GM13977 (cell line): ENCODE measurements at regions not wholly inside any gene's neighbourhood (a gene's known extent, or its start where the extent isn't known, plus 50 kb on each side); places are given as distances from the start of the nearest gene placed in this dataset.

Experiments used
- DNase-seq: peaks from one replicate; pipeline ENCODE4 v3.0.0; 2012; ENCODE audit warnings: low spot score
- in situ Hi-C: fragments of 300-500 bp; cut with MboI; formaldehyde crosslinking; loops from one replicate; pipeline ENCODE4 v1.12.0; 2022; ENCODE audit warnings: low sequenced_read_pairs, low pct_unique_long_range_greater_than_20kb, mixed read lengths, inconsistent platforms; ENCODE audit not compliant: unreplicated experiment
- TF ChIP-seq, protein P1 (sequence below): IDR thresholded peaks from 2 replicates; pipeline ENCODE4 v1.5.1; 2012; ENCODE audit warnings: mild to moderate bottlenecking, control low read depth; ENCODE audit not compliant: insufficient read depth; ENCODE audit errors: extremely low read depth, missing control alignments

DNA sequence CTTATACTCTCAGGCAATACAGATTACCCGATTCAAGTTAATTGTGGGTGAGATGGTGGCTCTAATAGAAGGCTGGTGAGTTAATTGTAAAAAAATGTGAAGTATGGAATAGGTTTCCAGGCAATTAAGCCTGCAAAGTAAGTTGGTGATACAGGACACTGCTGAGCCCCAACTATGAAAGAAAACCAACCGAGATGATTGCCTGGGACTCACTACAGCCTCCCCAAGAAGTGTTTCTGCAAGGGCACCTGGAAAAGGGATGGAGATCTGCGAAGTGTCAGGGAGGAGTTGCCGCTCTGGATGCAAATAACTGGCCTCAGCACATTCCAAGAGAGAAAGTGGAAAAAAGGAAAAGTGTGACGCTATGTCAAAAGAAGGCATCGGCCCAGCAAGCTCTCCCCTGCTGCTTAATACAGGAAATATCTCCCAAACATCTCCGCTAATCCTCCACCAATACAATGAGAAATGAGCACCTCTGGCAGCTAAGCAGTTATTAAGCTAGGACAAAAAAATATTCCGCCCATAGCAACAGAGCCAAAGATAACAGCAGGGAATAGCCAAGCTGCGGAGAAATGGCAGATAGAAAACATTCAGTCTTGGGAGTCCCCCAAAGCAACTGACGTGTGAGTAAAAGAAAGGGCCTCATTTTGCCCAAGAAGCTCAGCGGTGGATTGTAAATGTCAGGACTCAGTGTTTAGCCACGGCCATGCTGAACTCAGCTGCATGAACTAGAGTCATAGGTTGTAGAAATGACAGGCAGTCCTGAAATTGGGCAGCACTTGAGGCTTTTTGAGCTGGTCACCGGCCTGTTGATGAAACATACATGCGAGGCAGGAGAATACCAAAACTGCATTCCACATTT is 133.7 kb downstream of the SNX19 start:
- TF ChIP-seq, protein P1, sequence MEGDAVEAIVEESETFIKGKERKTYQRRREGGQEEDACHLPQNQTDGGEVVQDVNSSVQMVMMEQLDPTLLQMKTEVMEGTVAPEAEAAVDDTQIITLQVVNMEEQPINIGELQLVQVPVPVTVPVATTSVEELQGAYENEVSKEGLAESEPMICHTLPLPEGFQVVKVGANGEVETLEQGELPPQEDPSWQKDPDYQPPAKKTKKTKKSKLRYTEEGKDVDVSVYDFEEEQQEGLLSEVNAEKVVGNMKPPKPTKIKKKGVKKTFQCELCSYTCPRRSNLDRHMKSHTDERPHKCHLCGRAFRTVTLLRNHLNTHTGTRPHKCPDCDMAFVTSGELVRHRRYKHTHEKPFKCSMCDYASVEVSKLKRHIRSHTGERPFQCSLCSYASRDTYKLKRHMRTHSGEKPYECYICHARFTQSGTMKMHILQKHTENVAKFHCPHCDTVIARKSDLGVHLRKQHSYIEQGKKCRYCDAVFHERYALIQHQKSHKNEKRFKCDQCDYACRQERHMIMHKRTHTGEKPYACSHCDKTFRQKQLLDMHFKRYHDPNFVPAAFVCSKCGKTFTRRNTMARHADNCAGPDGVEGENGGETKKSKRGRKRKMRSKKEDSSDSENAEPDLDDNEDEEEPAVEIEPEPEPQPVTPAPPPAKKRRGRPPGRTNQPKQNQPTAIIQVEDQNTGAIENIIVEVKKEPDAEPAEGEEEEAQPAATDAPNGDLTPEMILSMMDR, result no peak
- DNase-seq, result no peak
- in situ Hi-C loops, result no loop called here

GRCh38 chr11:130783323-130783722 is 133.0 kb downstream of the SNX19 start:
- TF ChIP-seq, protein P1, result no peak
- DNase-seq, result no peak
- in situ Hi-C loops, result no loop called here

DNA sequence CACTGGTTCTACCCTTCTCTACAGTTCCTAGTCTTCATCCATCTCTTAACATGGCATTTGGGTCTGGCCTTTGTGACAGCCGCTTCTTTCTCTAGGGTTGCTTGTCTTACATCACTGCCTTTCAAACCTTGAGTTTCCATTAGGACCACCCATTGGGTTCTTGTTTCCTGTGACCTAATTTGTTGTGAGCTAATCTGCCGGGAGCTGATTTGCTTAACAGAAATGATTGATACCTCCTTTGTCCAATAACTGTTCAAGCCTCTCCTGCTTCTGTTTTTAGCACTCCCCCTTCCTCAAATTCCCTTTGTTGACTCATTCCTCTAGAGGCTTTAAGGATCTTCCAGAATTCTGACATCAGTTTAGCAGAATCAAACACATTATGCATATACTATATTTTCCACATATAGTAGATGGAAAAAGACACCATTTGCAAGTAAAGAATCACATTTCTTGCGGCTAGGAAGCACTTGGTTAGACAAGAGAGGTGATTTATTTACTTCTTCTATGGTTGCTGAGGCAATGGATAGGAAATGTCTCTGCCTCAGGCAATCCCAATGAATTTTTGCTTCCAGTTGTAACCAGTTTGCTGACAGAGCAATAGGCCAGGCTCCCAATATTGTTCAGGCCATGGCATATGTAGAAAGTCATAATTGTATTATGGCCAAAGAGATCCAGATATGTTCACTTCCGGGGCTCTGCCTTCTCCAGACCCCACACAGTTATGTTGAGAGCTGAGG is 130.7 kb downstream of the SNX19 start:
- in situ Hi-C loops, result no loop called here
- DNase-seq, result no peak

GRCh38 chr11:130786586-130786985 is 129.7 kb downstream of the SNX19 start:
- in situ Hi-C loops, result no loop called here
- TF ChIP-seq, protein P1, result no peak
- DNase-seq, result no peak

More for the DNA sequence above, 130.7 kb downstream of the SNX19 start:
- TF ChIP-seq, protein P1, result no peak

DNA sequence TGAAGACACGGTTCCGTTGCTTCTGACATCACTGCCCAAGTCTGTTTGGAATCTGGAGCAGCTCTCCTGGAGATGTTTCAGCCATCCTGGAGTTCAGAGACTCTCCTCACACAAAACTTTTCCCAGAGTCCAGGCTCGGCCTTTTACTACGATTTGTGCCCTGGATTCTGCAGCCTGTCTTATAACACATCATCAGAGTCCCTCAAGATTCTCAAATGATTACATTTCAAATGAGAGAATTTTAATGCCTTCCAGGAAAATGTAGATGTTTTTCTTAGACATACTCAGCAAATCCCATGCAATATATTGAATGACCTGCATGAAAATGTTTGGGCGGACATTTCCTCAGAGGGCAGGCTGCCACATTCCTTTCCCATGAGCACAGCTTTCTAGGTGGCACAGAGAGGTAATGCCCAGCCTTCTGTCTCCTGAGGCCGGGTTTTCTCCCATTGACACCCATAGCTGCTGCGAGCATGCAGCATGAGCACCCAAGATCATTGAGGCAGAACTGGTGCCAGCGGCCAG is 129.1 kb downstream of the SNX19 start:
- TF ChIP-seq, protein P1, result no peak
- no peak for DNase-seq
- in situ Hi-C loops, result no loop called here

GRCh38 chr11:130787973-130788570 is 128.2 kb downstream of the SNX19 start:
- in situ Hi-C loops, result no loop called here
- DNase-seq, result no peak
- TF ChIP-seq, protein P1, result no peak
